GM18861 (cell line): ENCODE measurements at regions not wholly inside any gene's neighbourhood (a gene's known extent, or its start where the extent isn't known, plus 50 kb on each side); places are given as distances from the start of the nearest gene placed in this dataset.
A peak's percentile ranks its signal among the peaks of the same experiment; 100 is the strongest.
"Not testable (repeated sequence)": the region's sequence is repeated elsewhere in the genome, so short reads cannot be mapped to it uniquely, and the experiment has no call there.

Experiments used
- ATAC-seq: cut with Tn5 transposase; IDR thresholded peaks from one replicate; pipeline ENCODE4 v1.9.1; 2021; ENCODE audit not compliant: unreplicated experiment

DNA sequence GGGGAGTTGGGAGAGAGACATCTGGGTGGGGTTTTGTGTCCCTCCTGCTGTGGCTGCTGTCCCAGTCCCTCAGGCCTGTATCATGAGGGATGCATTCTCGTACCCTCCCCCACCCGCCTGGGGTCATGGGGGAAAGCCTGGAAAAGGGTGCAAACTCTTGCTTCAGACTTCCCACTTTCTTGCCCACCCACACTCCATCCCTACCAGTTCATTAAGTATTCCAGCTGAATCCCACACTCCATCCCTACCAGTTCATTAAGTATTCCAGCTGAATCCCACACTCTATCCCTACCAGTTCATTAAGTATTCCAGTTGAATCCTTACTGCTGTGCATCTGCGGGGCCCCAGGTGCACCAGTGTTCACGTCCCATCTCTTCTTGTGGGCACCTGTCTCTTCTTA, 116.3 kb downstream of the ACAA2 start:
- ATAC-seq: no peak

DNA sequence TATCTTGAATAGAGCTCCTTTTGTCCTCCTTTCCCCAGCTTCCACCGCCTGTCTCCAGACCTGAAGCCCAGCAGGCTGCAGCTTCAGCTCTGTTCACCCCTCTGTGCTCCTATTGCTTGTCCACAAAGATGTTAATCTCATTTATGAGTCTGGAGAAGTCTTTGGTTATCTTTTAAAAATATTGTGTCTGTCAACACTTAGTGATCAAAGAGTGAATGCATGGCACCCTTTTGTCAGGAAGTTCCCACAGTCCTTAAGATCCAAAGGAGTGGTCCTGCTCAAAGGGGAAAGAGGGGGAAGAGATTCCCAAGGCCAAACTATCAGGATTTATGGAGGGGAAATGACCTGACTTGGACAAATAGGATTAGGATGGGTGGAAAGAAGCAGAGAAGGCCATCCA, 118.9 kb downstream of the ACAA2 start:
- no peak for ATAC-seq

DNA sequence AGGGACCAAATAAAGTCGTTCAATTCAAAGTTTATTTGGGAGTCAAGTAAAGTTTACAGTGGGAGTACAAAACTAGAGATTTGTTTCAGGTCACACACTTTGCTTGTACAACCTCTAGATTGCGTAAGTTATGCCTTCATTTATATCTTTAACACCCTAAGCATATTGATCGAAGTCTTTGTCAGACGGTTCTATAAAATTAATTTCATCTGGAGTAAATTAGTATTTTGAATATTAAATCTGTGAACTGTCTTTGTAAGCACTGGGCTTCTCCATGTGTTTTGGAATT, 119.7 kb downstream of the ACAA2 start:
- no peak for ATAC-seq

DNA sequence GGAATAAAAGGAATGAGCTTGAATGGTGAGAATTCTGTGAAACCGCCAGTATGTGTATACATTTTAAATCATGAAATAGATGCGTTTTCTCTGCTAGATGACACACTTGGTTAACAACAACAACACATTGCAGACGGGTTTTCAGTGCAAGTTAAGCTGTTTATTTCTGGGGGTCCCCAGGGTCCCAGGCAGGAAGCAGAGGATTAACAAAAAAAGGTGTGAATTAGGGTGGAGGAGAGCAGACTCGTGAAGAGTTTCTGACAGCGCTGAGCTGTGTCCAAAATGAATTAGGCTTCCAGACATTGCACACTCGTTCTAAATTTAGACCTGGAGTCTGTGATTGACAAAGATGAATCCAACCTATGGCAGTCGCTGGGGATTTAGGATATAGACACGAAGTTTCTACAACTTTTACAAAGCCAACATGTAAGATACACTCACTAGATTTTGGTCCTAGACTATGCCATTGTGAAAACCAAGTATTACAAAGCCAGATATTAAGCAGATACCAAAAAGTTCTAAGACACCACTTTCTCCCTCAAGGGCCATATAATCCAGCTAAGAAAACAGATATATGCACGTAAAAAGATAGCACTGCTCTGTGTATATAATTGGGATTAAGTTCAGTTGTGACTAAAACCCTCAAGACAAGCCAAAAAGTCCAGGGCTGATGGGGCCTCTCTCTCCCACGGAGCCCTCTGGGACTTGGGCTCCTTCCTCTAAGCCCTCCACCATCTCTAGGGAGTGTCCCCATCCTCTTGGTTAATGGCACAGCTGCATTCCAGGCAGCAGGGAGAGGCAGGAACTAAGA, 120.2 kb downstream of the ACAA2 start:
- no peak for ATAC-seq

DNA sequence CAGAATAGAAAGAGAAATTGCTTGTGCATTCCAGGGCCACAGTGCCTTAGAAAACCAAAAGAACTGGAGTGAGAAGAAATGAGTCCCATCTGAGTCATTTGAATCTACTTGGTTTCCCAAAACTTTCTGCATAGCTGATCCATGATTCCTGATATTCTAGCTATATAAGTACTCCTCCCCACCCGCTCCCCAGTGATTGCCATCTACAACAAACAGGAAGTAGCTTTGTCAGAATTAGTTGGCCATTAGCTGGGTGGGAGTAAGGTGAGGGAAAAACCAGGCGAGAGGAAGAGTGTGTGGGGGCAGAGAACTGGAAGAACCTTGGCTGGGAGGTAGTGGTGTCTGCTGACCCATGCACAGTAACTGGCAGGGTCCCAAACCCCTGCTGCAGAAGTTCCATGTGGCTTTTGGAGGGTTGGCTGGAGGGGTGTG, 122.1 kb downstream of the ACAA2 start:
- no peak for ATAC-seq

DNA sequence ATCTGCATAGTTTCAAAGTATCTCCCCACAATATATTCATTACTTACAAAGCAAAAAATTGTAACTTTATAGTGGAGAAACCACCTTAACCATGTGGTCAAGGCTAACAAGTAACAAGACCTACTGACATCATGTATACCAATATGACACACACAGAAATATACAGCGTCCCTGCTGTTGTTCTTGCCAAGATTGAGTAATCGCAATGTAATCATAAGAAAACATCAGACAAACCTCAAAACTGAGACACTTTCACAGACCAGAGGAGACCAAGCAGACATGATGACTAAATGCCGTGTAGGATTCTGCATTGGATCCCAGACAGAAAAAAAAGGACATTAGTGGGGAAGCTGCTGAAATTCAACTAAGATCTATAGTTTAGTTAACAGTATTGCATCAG, 123.0 kb downstream of the ACAA2 start:
- ATAC-seq: no peak

DNA sequence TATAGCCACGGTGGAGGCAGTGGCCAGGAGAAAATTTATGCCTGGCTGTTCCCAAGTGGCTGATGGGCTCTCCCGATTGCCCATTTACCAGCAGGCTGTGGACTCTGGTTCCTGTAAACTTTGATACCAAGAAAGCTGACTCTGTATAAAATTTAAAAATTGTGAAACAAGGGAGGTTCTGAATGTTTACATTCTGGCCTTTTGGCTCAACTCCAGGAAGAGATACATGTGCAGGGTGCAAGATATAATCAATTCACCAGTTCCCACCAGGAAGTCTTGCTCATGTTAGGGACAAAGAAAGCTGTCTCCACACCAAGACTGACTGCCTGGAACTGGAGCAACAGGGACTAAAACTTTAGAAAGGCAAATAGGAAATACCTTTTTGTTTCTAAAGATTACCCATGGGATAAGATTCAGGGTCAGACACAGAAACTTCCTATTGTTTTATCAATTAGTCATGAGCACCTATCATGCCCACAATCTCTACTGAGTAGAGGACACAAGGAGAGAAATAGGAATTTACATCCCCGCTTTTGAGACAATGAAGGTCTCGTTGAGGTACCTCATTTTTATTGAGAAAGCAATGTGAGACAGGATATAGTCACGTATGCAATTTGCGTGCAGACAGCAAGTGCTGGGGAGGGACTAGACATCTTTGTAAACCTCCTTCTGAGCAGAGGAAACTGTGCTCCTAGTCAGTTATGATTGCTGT, 123.5 kb downstream of the LIPG start:
- ATAC-seq: no peak

DNA sequence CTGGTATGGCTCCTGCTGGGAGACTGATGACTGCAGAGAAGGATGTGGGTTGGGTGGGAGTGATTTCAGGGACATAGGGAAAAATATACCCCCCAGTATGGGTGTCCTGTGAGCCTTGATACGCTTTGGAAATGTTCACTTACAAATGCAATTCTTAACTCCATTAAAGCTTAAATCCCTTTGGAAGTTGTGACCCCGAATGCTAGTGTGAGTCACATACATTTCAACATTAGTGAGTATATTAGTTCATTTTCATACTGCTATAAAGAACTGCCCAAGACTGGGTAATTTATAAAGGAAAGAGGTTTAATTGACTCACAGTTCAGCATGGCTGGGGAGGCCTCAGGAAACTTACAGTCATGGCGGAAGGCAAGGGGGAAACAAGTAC, 120.9 kb downstream of the LIPG start:
- not testable (repeated sequence) for ATAC-seq

DNA sequence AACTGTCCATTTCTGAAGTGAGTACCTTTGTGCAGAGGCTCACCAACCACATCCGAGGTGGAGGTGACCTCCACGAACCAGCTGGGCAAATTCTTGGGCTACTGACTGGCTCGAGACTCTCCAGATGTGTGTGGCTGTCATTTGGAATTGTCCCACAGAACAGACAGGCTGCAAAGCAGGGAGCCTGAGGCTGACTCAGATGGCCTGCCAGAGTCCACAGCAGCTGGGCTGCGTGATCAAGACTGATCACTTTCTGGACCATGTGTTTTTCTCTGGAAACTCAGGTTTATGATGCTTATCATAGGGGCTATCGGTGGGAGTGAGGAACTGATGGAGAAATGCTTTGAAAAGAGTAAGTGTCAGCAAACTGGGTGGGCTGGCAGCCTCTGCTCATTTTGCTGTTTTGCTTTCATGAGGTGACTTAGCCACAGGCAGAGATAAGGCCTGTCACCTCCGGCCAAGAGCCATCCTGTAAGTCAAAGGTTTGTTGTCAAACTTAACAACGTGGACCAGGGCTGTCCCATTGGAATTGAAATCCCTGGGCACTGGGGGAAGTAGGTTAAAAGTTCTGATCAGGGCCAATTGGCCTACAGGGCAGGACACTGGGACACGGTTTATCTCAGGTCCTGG, 120.4 kb downstream of the LIPG start:
- no peak for ATAC-seq

DNA sequence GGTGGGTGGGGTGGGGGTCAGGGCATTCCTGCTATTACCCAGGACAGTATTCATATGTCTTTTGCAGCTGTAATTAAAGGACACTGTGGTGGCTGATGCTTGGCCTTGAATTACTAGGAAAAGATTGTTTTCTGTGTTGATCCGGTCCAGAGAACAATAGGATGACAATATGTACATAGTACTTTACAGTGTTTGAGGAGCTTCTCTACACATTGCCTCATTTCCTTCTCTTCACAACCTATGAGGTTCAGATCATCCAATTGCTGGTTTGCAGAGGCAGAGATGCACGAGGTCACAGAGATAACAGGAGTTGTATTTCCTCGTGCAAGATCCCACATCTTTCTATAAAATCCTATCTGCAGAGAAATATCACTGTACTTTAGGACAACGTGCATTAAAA, 119.5 kb downstream of the LIPG start:
- ATAC-seq: no peak

DNA sequence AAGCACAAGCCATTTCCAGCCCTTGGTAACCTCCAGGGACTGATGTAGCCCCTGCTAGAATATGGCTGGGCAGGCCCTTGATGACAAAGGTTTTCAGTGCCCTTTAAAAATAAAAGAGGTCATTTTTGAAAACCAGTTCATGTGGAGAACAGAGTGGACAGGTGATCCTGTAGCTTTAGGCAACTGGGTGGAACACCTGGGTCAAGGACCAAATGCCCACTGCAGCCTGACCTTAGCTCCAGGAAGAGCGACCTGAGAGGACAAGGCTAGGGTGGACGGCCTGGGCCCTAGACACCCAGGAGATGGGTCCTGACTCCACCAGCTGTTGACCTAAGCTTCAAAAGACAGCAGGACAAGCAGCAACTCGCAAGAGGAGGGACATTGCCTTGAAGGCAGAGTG, 116.6 kb downstream of the LIPG start:
- ATAC-seq: no peak

DNA sequence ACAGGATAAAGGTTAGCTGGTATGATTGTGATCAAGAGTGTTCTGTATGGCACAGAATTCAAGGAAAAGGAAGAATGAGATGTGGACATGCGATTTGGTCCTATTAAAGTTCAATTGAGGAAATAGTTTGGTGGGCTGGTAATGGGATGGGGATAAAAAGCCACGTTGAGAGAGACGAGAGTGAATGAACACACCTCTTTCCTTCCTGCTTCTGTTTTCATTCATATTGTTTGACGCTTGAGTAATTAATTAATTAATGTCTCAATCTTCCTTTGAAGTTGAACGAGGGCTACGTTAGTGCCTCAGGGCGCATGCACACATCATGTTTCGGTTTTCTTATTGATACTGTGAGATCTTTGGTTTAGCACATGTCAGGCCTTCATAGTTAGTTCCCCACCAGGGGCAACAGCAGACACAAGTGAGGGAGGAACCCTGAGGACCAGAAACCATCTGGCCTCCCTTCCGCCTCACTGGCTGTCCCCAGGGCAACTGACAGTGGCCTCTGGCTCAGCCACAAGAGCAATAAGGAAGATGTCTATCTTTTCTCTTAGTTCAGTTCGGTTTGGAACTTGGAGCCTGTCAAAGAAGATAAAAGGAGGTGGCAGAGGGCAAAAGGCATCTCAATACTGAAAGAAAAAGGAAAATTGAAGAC, 116.0 kb downstream of the LIPG start:
- peak; percentile 92 for ATAC-seq

DNA sequence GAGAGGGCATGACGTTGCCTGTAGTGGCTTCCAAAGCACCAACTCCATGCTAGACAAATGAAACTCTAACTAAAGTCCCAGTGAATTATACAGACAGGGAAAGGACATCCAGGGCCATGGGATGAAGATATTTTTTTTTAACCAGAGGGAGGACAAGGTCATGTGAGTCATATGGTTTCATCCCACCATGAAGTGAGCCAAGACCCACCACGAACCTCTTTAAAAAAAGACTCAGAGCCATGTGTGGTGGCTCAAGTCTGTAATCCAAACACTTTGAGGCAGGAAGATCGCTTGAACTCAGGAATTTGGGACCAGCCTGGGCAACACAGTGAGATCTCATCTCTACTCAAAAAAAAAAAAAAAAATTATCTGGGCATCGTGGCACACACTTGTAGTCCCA, 115.2 kb downstream of the LIPG start:
- ATAC-seq: no peak

DNA sequence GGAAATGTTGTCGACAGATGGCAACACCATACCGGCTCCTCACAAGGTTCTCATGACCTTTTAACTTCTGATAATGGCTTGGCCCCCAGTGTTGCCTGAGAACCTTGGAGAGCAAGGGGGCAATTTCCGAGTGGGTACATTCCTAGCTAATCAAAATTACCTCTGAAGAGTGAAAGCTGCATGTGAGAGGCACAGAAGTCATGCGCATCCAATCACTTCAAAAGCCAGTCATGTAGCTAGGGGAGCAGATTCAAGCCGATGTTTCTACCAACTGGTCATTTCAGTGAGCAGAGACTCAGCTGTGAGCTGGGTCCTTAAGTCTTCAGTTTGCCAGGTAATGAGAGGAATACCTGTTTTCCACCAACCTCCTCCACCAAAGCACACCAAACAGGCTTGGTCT, 111.4 kb downstream of the LIPG start:
- ATAC-seq: no peak

DNA sequence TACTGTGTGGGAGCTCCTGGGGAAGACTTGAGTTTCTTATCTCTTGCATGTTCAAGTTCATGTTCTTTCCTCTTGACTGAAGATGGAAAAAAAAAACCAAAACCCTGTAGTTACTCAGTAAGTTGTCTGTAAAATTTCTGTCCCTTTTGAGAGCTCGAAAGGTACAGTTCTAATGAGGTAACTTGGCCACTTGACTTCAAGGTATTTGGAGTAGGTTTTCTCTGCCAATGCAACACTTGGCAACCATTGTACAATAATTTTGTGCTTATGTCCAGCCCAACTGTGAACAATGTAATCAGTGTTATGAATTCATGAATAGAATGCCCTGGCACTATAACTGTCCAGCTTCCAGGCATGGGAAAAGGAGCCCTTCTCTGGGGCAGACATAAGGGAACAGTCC, 111.0 kb downstream of the LIPG start:
- ATAC-seq: no peak

DNA sequence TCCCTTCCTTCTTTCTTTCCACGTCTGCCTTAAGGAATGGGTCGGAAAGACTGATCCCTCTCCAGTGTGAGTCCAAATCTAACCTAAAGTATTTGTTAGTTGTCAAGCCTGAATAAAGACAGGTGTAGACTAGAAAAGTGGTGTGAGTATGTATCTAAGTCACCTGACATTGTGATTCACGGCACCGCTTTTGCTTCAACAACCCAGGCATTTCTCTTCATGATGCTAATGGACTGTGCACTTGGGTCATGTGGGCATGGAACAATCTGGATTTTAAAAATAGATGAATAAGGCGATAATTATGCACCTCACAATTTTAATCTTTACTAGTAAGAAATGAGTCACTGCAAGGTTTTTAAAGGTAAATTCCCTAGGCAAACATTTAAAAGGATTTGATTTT, 107.5 kb downstream of the LIPG start:
- no peak for ATAC-seq

DNA sequence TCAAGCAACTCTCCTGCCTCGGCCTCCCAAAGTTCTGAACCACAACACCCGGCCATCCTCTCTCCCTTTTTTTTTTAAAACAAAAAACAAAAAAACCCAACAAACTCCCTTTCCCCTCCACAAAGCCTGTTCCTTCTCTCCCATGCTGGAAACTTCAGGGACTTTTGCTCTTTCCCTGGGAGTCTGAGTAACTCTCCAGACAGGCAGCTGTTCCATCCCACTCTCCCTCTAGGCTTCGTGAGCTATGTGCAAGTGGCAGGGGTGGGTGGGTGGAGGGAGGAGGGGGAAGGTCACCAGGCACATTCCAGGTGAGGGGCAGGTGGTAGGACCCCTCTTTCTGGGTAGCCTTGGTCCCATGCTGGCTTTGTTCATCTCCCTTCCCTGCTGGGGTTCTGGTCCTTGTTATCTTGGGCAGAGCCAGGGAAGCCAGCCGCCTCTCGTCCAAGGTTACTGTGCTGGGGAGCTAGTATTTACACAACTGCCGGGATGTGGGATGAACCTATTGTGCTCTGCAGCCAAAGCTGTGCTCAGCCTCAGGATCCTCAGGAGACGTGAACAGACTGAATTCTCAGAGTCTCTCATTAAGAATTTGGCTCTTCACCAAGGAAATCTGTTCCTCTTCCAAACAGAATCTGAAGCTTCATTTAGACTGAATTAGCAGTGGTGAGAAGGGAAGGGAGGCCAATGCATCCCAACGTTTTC, 106.9 kb downstream of the LIPG start:
- ATAC-seq: no peak

DNA sequence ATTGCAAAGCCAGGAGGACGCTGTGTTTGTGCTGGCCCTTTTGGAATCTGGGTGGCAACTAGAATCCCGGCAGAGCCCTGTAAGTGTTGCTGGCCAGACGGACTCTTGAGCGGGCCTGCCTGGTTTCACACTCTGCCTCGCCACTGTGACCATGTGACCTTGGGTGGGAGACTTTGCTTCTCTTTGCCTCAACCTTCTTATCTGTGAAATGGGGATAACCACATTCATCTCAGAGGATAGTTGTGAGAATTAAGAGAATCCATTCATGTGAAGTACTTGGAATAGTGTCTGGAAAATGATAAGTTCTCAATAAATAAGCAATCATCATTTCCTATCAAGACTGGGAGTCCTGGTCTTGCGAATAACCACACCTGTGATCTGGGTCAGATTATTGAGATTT, 105.6 kb downstream of the LIPG start:
- ATAC-seq: no peak

DNA sequence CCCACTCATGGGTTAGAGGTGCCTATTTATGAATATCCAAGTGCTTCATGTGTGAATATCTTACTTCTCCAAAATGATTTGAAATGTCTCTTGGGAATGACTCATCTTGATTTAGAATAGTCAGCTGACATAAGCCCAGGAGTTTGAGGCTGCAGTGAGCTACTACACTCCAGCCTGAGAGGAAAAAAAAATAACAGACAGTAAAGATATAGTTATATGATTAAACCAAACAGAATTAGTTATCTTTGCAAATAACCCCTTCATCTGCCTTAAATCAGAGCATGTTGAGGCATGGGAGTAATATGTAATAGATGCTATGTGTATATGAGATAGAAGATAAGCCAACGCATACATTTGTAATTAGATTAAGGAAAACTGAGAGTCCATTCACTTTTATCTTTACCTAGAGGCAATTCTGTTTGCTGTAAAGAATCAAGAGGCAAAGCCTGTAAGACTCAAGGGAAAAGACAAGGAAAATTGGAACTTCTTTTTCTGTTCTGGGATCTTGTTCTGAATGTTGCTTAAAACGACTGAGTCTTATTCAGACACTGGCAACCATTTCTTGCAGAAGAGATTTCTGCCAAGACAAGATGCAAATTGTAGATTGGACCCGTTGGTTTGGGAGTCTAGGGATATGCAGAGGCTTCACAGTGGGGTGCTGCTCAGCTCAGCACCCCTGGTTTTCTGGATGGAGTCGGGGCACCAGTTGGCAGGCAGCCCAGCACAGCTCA, 104.4 kb downstream of the LIPG start:
- ATAC-seq: no peak
